ENCODE measurements at regions not wholly inside any gene's neighbourhood (a gene's known extent, or its start where the extent isn't known, plus 50 kb on each side); places are given as distances from the start of the nearest gene placed in this dataset.

DNA sequence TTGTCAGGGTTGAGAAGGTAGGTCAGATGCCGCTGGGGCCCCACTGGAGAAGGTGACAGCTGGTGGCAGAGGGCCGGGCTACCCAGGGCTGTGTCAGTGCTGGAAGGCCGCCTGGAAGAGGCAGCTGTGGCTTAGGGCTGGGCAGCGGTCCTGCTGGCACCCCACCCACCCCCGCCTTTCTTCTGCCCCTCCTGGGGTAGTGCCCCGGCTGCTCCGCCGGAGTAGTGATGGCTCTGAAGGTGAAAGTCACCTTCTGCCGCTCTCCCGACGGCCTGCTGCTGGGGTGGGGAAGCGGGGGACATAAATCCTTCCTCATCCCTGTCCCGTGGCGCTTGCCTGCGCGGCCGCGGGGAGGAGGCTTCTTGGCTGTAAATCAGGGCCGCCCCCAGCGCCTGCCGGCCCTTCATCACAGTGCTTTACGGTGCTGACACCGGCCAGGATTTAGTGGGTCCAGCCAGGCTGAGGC is 332.2 kb downstream of the DYSF start:
- no peaks in the 10 kb centered on the region for H3K4me1 ChIP-seq
- no peak for ATAC-seq
- DNase-seq = peak in 1 of 5 donors; percentile 12
- no peaks in the 10 kb centered on the region for H3K9me3 ChIP-seq
- WGBS, 4 donors = 79 to 88% (median 86%) methylated on average over 21 to 23 of the region's 23 CpGs
- no peak overlapping the region for H3K4me3 ChIP-seq
- TF ChIP-seq, protein P1, sequence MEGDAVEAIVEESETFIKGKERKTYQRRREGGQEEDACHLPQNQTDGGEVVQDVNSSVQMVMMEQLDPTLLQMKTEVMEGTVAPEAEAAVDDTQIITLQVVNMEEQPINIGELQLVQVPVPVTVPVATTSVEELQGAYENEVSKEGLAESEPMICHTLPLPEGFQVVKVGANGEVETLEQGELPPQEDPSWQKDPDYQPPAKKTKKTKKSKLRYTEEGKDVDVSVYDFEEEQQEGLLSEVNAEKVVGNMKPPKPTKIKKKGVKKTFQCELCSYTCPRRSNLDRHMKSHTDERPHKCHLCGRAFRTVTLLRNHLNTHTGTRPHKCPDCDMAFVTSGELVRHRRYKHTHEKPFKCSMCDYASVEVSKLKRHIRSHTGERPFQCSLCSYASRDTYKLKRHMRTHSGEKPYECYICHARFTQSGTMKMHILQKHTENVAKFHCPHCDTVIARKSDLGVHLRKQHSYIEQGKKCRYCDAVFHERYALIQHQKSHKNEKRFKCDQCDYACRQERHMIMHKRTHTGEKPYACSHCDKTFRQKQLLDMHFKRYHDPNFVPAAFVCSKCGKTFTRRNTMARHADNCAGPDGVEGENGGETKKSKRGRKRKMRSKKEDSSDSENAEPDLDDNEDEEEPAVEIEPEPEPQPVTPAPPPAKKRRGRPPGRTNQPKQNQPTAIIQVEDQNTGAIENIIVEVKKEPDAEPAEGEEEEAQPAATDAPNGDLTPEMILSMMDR (IDR thresholded peaks at IDR 0.05) = no peak
- no peak for TF ChIP-seq POLR2A (IDR thresholded peaks at IDR 0.05)
- H3K36me3 ChIP-seq = no peaks in the 10 kb centered on the region
- no peak overlapping the region for H3K27ac ChIP-seq
- intact Hi-C loops (cut with DNase I) = no loop called here
- no peaks in the 10 kb centered on the region for H3K27me3 ChIP-seq

DNA sequence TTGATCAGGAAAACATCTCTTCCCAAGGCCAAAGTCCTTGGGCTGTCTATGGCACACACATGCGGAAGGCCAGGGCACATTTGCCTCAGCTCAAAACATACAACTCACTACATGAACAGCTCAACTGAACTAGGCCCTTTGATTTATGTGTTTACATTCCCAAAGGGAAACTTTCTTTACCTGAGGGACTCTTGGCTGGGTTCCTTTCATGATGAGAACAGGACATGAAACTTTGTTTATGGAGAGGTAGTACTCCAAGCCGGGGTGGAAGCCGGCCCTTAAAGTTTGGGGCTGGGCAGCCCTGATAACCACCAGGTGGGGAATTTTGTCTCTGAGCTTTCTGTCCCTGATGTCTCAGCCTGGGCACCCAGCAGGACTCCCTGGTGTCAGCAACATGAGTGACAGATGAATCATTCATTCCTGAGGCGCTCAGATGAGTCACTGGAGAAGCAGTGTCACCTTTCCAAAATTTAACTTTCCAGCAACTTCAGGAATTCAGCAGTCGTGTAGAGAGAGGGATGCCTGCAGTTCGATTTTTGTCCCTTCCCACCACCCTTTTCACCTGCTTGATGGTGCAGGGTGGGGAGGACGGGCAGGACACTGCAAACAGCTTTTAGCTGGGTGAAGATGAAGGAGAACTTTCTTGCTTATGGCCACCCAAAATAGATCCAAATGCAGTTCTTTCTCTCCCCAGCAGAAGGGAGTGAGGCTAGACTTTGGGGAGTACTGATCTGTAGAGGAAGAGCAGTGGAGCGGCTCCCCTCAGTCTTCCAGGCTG is 331.6 kb downstream of the DYSF start:
- Histone ChIP-seq H3K4me3 (no peak overlapping the region), H3K27ac (no peak overlapping the region), H3K36me3 (no peaks in the 10 kb centered on the region), H3K9me3 (no peaks in the 10 kb centered on the region), H3K4me1 (no peaks in the 10 kb centered on the region), H3K27me3 (no peaks in the 10 kb centered on the region)
- DNase-seq = peak in 1 of 5 donors; percentile 6
- ATAC-seq = no peak
- intact Hi-C loops (cut with DNase I) = no loop called here
- 88 to 91% (median 89%) methylated on average over 8 of the region's 8 CpGs for WGBS, 4 donors
- TF ChIP-seq POLR2A (IDR thresholded peaks at IDR 0.05) = no peak
- TF ChIP-seq, protein P1 (IDR thresholded peaks at IDR 0.05) = no peak

- Histone ChIP-seq H3K27me3 (no peaks in the 10 kb centered on the region), H3K36me3 (no peaks in the 10 kb centered on the region), H3K4me1 (no peaks in the 10 kb centered on the region), H3K9me3 (no peaks in the 10 kb centered on the region), H3K4me3 (no peak overlapping the region), H3K27ac (no peak overlapping the region)
- ATAC-seq (no peak), DNase-seq (peak in 1 of 5 donors; percentile 4)
- intact Hi-C loops (cut with DNase I) = no loop called here
- 91 to 94% (median 93%) methylated on average over 4 of the region's 4 CpGs for WGBS, 4 donors
- no peak for TF ChIP-seq POLR2A (IDR thresholded peaks at IDR 0.05)
- TF ChIP-seq, protein P1 (IDR thresholded peaks at IDR 0.05) = no peak
Observed at GRCh38 chr2:71783815-71784214, 330.5 kb downstream of the DYSF start.

GRCh38 chr2:71783215-71783614 is 329.9 kb downstream of the DYSF start:
- no peaks in the 10 kb centered on the region for H3K4me1 ChIP-seq
- DNase-seq (no peak), ATAC-seq (no peak)
- intact Hi-C loops (cut with DNase I) = no loop called here
- no peaks in the 10 kb centered on the region for H3K9me3 ChIP-seq
- H3K4me3 ChIP-seq = no peak overlapping the region
- H3K27ac ChIP-seq = no peak overlapping the region
- no peaks in the 10 kb centered on the region for H3K27me3 ChIP-seq
- TF ChIP-seq, protein P1 (IDR thresholded peaks at IDR 0.05) = no peak
- no peak for TF ChIP-seq POLR2A (IDR thresholded peaks at IDR 0.05)
- no peaks in the 10 kb centered on the region for H3K36me3 ChIP-seq

Measured in heart left ventricle (tissue), 16 donors.